ENCODE measurements at regions not wholly inside any gene's neighbourhood (a gene's known extent, or its start where the extent isn't known, plus 50 kb on each side); places are given as distances from the start of the nearest gene placed in this dataset. TPM values are rescaled to one million over a fixed set of nuclear protein-coding genes. Genes with fewer than 3 reads are reported as not detected.

GRCh38 chr12:116506697-116507064 is 52.5 kb upstream of the MAP1LC3B2 start:
- no TSS peak for BruUV-seq (replicated peaks)
- no peaks in the 10 kb centered on the region for H3K9me3 Mint-ChIP-seq (ENCODE audit: unreplicated experiment)
- DNase-seq (ENCODE audit: unreplicated experiment): no peak
- H3K27me3 Mint-ChIP-seq (ENCODE audit: insufficient read depth, unreplicated experiment): no peaks in the 10 kb centered on the region
- intact Hi-C loops (cut with micrococcal nuclease): no loop called here
- H3K36me3 Mint-ChIP-seq (ENCODE audit: insufficient read depth, unreplicated experiment): no peaks in the 10 kb centered on the region
- TF ChIP-seq, protein P1, sequence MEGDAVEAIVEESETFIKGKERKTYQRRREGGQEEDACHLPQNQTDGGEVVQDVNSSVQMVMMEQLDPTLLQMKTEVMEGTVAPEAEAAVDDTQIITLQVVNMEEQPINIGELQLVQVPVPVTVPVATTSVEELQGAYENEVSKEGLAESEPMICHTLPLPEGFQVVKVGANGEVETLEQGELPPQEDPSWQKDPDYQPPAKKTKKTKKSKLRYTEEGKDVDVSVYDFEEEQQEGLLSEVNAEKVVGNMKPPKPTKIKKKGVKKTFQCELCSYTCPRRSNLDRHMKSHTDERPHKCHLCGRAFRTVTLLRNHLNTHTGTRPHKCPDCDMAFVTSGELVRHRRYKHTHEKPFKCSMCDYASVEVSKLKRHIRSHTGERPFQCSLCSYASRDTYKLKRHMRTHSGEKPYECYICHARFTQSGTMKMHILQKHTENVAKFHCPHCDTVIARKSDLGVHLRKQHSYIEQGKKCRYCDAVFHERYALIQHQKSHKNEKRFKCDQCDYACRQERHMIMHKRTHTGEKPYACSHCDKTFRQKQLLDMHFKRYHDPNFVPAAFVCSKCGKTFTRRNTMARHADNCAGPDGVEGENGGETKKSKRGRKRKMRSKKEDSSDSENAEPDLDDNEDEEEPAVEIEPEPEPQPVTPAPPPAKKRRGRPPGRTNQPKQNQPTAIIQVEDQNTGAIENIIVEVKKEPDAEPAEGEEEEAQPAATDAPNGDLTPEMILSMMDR (IDR thresholded peaks at IDR 0.05; ENCODE audit: unreplicated experiment): no peak
- no peak overlapping the region for H3K4me3 Mint-ChIP-seq (ENCODE audit: unreplicated experiment)
- H3K27ac Mint-ChIP-seq (ENCODE audit: low read depth, unreplicated experiment): no peak overlapping the region
- POLR2A ChIA-PET: no interaction called here
- H3K4me1 Mint-ChIP-seq (ENCODE audit: insufficient read depth, unreplicated experiment): peaks cover 4% of the 10 kb centered on the region
- CTCF ChIA-PET: no interaction called here

- ChIA-PET CTCF (interaction anchor here (0.5 kb wide), 1 partner anchor 1902 kb away, joined by 3 read pairs; no protein-coding TSS in a partner anchor), POLR2A (interaction anchor here (0.7 kb wide), 1 partner anchor 1397 kb away, joined by 3 read pairs; no protein-coding TSS in a partner anchor)
- Mint-ChIP-seq H3K27ac (ENCODE audit: low read depth, unreplicated experiment) (no peak overlapping the region), H3K27me3 (ENCODE audit: insufficient read depth, unreplicated experiment) (no peaks in the 10 kb centered on the region), H3K36me3 (ENCODE audit: insufficient read depth, unreplicated experiment) (no peaks in the 10 kb centered on the region), H3K4me1 (ENCODE audit: insufficient read depth, unreplicated experiment) (peaks cover 4% of the 10 kb centered on the region), H3K4me3 (ENCODE audit: unreplicated experiment) (no peak overlapping the region), H3K9me3 (ENCODE audit: unreplicated experiment) (no peaks in the 10 kb centered on the region)
- intact Hi-C loops (cut with micrococcal nuclease): no loop called here
- no TSS peak for BruUV-seq (replicated peaks)
- no peak for DNase-seq (ENCODE audit: unreplicated experiment)
- TF ChIP-seq, protein P1 (IDR thresholded peaks at IDR 0.05; ENCODE audit: unreplicated experiment): no peak
Measured at GRCh38 chr12:116508145-116509121, 50.7 kb upstream of the MAP1LC3B2 start.

Small RNA genes lying in the stretch of these regions (microRNA-seq; reads per million reads assigned to microRNA genes)
- not detected for gene MIR4472-2
